Activated naive CD4-positive, alpha-beta T cell (primary cell): ENCODE measurements at regions not wholly inside any gene's neighbourhood (a gene's known extent, or its start where the extent isn't known, plus 50 kb on each side); places are given as distances from the start of the nearest gene placed in this dataset.

Source experiments
- DNase-seq, 4 experiments: peaks; one replicate each; lab custom pipeline; 2025; lab: John Stamatoyannopoulos, UW

DNA sequence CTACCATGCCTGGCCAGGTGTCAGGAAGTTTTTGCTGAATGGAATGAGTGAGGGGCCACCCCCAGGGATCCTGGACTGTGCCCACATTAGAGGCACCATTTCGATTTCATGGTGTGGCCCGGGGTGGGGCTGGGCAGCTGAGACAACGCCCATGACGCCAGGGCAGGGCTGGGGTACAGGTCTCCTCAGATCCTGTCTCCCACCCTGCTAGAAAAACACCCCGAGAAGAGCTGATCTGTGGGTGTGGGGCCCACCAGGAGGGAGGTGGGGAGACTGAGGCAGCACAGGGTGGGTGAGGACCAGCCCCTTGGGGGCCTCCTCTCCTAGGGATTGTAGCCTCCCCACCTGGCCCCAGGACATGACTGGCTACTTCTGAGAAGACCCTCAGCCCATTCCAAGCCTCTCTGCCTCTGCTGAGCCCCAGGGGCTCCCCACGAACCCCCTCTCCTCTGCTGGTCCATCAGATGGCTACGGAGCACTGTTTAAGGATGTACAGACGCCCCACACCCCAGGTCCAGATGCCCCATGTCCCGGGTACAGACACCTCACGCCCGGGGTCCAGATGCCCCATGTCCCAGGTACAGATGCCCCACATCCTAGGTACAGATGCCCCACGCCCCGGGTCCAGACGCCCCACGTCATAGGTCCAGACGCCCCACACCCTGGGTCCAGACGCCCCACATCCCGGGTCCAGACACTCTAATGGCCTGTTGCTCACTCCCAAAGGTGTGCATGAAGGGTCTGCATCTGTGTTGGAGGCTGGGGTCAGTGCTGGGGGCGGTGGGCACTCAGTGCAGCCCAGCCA, 99.4 kb downstream of the MICALL2 start:
- DNase-seq, result no peak

DNA sequence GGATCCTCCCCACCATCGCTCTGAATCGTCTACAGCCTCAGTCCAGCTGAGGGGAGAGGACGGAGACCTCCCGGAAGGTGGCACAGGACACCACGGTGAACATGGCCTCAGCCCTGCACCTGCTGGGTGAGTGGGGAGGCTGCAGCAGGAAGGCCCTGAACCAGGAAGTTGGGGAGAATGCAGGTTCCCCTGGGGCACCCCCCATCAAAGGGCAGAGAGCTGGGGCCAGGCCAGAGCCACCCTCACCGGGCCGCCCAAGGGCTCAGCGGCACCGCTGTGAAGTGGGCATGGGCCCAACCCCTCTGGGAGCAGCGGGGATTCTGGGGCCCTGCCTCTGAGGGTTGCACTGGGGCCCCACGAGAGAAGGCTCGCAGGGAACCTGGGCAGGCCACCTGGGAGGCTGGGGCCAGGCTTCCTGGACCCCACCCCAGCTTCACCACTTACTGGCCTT, 98.7 kb downstream of the MICALL2 start:
- no peak for DNase-seq

DNA sequence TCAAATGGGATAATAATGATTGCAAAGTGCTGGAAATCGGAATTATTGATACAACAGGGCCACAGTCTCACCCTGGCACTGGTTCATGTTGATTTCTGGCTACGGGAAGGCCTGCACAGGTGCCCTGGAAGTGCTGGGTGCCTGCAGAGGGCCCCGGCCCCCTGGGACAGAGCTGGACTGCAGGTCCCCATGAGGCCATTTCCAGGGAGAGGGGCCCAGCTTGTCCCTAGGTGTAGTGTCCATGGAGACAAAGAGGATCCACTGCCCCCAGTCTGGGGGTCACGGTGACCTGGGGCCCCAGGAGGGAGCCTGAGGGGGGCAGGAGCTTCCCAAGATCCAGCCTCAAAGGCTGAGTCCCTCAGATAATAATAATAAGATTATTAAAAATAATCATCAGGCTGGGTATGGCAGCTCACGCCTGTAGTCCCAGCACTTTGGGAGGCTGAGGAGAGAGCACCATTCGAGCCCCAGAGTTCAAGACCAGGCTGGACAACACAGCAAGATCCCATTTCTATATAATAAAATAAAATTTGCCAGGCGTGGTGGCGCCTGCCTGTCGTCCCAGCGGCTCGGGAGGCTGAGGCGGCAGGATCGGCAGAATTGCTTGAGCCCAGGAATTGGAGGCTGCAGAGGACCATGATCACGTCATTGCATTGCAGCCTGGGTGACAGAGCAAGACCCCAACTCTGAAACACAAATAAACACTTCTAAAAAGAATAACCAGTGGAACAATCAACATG, 98.1 kb downstream of the MICALL2 start:
- DNase-seq, result no peak

DNA sequence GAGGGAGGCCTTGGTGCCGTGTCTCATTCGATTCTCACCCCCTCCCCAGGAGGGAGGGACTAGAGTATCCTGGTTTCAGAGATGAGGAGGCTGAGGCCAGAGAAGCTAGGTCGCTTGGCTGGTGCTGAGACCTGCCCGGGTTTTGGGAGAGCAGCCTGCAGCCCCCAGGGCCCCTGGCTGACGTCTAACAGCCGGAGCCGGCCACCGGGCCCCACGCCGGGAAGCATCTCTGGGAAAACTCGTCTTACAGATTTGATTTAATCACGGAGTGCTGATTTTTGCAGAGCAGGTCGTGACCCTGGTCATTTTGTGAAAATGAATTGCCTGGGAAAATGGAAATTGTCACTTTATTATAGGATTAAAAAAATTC, 97.5 kb downstream of the MICALL2 start:
- no peak for DNase-seq

DNA sequence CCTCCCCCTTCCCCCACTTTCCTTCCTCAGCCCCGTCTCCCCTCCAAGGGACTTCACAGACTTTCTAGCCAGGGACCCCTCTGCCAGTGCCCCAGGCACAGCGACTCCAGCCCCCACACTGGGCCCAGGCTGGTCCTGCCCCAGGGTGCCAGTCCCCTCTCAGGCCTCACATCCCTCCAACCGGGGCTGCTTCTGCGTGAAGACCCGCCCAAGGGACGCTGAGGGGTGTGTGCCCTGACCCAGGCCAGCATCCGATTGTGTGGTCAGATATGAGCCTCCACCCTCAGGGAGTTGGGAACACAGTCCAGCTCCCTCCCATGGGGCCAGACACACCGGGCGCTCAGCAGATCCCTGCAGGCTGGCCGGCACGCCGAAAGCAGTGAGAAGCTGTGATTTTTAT, 97.0 kb downstream of the MICALL2 start:
- no peak for DNase-seq

DNA sequence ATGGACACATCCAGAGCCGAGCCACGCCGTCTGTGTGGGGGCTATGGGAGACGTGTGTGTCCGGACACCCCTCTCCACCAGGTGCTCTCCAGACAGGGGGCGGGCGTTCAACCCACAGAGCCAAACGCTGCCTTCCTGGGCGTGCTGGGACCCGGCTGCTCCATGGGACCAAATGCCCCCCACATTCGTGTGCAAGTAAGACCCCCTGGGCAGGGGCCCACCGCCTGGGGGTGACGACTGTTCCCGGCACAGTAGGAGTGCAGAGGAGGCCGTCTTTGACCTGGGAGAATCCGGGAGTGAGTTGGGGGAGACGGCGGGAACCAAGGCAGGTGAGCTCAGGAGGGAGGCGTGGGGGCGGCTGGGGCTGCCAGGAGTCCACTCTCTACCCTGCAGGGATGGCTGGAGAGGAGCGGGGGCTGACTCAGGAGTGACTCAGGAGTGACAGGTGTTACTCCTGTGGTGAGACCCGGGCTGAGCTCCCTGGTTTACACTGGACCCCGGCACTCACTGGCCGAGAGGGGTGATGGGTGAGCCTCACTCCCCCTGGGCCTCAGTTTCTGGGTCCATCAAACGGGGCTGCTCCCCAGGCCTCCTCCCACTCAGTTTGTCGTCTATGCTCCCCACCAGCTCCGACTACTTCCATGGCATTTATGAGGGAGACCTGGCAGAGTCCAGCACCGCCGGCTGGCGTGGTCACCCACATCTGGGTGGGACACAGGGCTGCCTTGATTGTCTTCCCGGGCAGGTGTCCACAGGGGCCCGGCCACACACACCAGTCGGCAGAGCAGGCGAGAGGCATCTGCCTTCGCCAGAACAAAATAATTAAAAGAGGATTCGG, 95.0 kb downstream of the MICALL2 start:
- DNase-seq, result no peak

DNA sequence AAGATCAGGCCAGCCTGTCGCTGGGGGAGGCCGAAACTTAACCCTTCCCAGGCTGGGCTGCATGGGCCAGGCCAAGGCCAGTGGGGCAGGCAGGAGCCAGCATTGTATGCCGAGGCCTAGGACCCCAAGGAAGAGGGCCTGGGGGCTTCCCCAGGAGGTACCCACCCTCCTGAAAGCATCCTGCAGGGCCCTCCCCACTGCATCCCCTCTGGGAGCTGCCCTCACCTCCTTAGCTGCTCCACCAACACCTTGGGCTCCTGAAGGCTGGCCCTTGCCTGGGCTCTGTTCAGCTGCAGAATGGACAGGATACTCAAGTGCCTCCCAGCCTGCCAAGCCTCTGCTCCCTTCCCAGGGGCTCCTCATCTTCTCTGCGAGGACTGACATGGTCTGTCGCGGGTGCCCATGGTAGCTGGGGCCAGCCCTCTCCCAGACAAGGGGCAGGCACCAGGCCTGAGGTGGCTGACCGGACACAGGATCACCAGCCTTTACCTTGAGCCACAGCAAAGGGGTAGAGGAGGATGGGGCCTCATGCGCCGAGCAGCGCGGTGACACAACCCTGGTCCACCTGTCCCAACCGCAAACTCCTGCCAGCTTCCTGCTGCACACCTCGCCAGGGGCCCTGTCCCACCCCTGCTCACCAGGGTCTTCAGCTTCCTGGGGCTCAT, 94.2 kb downstream of the MICALL2 start:
- no peak for DNase-seq

DNA sequence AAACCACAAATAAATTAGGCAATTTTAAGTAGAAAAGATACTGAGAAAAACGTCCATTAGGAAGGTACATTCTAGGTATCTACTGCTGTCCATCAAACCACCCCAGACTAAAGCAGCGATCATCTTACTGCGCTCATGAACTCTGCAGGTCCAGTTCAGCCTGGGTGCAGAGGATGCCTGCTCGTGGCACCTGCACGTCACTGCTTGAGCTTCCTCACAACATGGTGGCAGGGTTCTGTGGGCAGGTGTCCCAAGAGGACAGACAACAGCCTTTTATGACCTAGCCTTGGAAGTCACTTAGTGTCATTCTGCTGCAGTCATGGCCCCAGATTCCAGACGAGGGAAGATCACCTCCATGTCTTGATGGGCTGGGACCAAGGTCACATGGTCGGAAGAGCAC, 93.4 kb downstream of the MICALL2 start:
- DNase-seq, result no peak

DNA sequence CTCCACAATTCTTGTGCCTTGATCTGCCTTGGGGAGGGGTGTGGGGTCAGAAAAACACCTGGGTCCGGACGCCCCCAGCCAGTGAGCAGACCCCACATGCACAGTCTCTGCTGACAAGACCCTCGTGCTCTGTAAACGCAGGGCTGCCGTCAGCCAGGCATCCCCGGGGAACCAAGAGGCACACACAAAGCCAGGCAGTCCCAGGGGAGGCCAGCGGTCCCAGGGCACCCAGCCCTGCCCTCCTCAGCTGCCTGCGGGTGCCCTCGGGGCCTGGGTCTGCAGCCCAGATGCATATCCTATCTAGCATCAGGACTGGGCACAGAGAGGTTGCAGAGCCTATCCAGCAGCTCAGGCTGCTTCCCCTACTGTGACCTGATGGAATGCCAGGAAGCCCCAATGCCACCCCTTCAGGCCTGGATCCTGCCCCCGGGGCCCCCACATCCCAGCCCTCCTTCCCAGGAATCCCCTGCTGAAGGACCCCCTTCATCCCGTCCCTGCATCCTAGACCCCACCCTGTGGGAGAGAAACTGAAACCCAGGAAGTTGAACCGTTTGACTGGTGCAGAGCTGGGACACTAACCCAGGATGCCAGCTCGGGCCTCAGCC, 92.4 kb downstream of the MICALL2 start:
- no peak for DNase-seq

DNA sequence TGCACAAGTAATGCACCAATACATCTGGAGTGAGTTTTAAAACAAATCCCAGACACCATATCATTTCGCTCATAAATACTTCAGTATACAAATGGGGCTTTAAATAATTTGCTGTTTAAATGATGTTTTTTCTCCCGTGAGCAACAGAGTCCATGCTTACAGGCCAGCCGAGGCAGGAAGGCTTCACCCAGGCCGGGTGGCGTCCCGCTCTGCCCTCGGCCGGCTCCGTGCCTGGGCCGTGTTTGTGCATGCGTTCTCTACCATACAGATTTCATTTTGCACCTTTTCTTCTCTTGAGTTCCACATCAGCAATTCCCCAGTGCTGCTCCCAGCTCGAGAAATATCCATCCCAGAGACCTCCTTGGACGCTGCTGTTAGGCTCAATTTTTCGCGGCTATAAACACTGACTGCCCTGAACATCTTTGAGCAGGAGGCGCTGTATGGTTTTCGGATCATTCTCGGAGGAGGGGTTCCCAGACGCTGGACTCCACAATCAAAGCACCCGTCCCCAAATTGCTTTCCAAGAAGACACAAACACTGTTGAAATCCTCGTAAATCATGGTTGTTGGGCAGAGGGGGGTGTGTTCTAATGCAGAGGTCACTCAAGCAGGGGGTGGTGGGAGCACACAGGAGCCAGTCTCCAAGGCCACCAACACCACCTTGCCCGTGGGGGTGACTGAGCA, 91.6 kb downstream of the MICALL2 start:
- no peak for DNase-seq

DNA sequence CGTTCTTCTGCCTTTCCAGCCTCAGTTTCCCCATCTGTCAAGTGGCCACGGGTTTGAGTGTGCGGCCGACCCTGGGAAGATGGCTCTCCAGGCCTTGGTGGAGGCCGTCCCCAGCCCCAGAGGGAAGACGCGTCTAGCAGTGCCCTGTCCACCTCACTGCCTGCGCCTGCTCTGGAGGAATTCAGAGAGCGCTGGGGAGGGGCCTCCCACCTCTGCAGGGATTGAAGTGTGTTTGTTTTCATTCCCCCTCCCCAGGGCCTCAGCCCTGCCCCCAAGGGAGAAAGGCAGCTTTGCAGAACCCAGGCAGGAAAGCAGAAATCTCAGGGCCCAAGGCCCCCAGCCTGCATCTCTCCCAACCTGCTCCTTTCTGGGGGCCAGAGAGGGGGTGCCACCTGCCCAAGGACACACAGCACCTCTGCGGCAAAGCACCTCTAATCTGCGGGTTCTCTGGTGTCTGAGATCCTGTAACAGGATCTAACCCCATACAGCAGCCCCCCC, 91.0 kb downstream of the MICALL2 start:
- no peak for DNase-seq

DNA sequence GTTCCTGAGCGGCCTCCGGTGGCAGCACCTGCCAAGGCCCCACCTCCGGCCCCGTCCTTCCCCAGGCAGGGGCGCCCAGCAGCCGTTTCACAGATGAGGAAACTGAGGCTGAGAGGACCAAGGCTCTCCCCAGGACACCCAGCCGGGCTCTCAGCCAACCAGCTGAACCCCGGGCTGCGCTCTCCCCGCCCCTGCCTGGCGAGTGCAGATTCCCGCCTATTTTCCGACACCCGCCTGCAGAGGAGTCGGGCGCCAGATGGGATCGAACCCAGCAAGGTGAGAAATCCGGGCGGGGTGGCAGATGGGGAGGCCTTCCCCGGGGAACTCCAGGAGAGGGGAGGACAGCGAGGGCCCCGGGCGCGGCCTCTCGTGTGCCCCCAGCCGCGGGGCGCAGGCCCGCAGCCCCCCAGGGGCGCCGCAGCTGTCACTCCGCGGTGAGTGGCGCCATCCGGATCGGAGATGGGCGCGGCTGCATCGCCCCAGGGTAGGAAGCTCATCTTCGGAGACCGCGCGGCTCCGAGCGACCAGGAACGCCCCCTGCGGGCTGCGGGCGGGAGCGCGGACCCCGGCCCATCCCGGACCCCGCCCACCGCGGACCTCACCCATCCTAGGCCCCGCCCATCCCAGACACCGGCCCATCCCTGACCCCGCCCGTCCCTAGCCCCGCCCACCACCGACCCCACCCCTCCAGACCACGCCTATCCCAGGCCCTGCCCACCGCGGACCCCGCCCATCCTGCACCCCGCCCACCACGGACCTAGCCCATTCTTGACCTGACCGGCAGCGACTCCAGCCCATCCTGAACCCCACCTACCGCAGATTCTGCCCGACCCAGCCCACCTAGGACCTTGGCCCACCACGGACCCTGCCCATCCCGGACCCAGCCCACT, 90.3 kb downstream of the MICALL2 start:
- DNase-seq, result no peak

DNA sequence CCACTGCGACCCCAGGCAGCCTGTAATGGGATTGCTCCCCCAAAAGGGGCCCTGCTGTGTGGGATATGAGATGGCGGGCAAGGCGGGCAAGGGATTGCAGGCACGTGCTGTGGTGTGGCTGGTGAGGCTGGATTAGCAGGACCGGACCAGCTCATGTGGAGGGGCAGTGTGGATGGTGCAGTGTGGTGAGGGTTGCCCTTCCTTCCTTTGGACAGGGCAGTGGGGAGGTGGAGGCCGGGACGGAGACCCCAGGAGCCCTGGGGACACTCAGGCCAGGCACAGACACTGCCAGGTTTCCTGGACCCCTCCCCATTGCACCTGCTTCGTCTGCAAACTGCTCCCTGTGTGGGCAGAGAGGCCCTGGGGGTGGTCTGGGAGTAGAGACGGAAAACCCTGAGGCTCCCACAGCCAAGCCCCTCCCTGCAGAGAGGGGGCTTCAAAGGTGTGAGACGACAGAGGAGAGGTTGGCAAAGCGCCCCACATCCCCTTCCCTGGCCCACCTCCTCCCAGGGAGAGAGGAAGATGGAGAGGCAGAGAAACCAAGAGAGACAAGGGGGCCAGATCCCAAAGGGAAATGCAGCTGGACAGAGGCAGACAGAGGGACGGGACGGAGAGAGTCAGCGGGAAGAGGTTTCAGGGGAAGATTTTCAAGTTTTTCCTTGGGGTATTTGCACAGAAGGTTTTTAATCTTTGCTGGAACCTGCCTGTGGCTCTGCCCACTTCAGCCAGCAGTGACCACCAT, 89.2 kb downstream of the MICALL2 start:
- no peak for DNase-seq

DNA sequence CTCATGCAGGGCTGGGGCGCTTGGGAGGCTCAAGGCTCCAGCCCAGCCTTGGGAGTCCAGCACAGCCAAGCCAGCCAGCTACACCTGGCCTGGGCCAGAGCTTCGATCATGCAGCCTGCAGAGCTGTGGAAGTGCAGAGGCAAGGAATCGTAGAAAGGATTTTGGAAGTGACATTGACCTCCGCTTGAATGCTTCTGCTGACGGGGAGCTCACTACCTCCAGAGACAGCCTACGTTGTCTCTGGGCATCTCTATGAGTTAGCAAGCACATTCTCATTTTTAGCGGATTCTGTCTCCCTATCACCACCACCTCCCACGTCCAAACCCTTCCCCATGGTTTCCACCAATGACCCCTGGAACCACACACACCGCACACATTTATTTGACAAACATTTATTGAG, 88.5 kb downstream of the MICALL2 start:
- DNase-seq, result no peak

DNA sequence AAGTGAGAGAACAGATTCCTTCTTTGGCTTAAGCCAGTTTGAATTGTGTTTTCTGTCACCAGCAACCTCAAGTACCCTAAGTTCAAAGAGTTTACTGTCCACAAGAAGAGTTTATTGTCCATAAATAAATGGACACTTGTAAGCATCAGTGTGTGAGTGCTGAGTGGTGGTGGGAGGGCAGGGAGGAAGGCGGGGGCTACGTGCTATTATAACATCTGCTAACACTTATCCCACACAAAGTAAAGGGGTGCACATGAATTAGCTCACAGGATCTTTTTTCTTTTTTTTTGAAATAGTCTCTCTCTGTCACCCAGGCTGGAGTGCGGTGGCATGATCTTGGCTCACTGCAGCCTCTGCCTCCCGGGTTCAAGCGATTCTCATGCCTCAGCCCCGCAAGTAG, 87.2 kb downstream of the MICALL2 start:
- DNase-seq, result no peak

DNA sequence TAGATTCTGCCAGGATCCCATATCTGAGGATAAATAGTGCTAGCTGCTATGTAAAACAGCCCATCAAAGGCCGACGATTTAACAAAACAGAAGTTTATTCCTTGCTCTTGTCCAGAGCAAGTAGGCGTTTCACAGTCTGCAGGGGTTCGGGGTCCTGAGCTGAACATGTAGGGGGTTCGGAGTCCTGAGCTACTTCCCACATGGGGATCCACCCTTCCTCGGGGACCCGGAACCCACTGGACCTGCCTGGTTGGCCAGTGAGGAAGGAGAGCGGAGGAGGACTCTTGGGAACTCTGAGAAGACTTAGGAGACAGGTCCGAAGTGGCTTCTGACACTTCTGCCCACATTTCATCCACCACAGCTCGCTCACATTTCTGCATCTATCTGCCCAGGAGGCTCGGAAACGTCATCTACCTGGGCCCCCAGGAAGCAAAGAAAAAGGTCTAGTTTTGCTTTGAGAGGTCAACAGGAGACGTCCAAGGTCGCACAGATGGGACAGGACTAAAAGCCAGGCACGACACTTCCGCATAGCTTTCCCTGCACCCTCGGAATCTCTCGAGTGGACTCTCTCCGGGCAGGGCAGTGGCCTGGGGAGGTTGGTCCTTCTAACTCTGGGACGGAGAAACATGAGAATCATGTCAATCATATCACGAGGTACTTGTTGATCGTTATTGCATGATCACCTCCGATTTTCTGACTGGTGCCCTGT, 86.4 kb downstream of the MICALL2 start:
- DNase-seq, result no peak

DNA sequence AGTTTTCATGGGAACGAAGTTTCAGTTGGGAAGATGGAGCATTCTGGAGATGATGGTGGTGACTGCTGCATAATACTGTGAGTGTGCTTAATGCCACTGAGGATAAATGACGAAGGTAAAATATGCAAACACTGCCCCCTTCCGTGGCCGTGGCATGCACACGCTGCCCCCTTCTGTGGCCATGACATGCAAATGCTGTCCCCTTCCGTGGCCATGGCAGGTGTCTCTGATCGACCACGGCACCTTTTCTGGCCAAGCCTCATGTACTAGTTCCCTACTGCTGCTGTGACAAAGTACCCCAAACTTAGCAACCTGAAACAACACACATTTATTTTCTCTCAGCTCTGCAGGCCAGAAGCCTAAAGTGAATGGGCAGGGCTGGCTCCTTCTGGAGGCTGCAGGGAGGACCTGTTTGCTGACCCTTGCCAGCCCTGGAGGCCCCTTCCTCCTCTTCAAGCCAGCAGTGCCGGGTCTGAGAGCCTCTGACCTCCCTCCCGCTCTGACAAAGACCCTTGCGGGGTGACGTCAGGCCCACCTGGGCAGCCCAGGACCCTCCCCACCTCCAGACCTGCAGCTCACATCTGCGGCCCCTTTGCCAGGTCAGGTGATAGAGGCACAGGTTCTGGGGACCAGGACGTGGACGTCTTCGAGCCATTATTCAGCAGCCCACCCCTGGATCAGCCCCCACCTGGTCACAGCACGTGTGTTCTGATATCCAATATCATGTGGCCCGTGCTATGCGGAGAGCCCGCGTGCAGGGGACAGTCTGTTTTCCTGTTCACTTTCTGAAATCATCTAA, 82.0 kb downstream of the MICALL2 start:
- DNase-seq, result no peak
